HCT116 (cell line): ENCODE measurements at regions not wholly inside any gene's neighbourhood (a gene's known extent, or its start where the extent isn't known, plus 50 kb on each side); places are given as distances from the start of the nearest gene placed in this dataset.

Experiments
- ATAC-seq: fragments of 200-7000 bp; cut with Tn5 transposase; 2 replicates; pipeline ENCODE4 v1.9.1; 2020; ENCODE audit warnings: mild to moderate bottlenecking, moderate library complexity
- BruUV-seq: library from RNA; stranded (reverse); fragments of 400-500 nt; replicated peaks from 2 replicates; lab custom pipeline; 2021; lab: Mats Ljungman, UMichigan
- CTCF ChIA-PET: fragments of 300-600 bp; sonication (Branson Sonifier 250); formaldehyde crosslinking; loops from one replicate; lab custom pipeline; 2021; ENCODE audit warnings: antibody characterized with exemption; lab: Charles Lee
- POLR2A ChIA-PET: fragments of 300-600, 350-600 bp; sonication (Branson Sonifier 250); formaldehyde crosslinking; loops from one replicate; lab custom pipeline; 2021; ENCODE audit warnings: antibody characterized with exemption; lab: Charles Lee
- RAD21 ChIA-PET, 2 experiments: fragments of 300-600 bp; sonication (Branson Sonifier 250); formaldehyde crosslinking; loops; one replicate each; lab custom pipeline; 2023; ENCODE audit warnings: low total read pairs in 2 of 2; ENCODE audit not compliant: uncharacterized antibody in 2 of 2, unreplicated experiment in 2 of 2, low non-redundant PET in 1 of 2; lab: Charles Lee
- DNase-seq: peaks from one replicate; pipeline ENCODE4 v3.0.0-alpha.2; 2010; ENCODE audit warnings: low read depth, low spot score
- H2AFZ ChIP-seq: fragments of 200-600 bp; shearing (Covaris generic), sonication (generic); 2 replicates; pipeline ENCODE4 v1.6.1; 2017; ENCODE audit warnings: low read depth, mixed run types, mixed read lengths, antibody characterized with exemption, low read length; ENCODE audit not compliant: poor library complexity, severe bottlenecking
- H3K27ac ChIP-seq: 2 replicates; pipeline ENCODE4 v1.5.1; 2012; ENCODE audit warnings: low read depth, low read length
- H3K27me3 ChIP-seq: fragments of 200-600 bp; sonication (generic); 2 replicates; pipeline ENCODE4 v1.6.1; 2016; ENCODE audit warnings: mixed run types, low read length, mixed read lengths; ENCODE audit not compliant: insufficient read depth
- H3K36me3 ChIP-seq, 2 experiments: fragments of 200-500 bp in 1 of 2; fragments of 200-600 bp in 1 of 2; sonication (Bioruptor generic) in 1 of 2; sonication (generic) in 1 of 2; 2 replicates each; pipeline versions ENCODE4 v1.5.1 to v1.6.1; 2014 to 2016; ENCODE audit warnings: low read length in 2 of 2, inconsistent platforms in 1 of 2, mixed read lengths in 1 of 2, mixed run types in 1 of 2; ENCODE audit not compliant: insufficient read depth in 2 of 2, control insufficient read depth in 1 of 2
- H3K4me1 ChIP-seq, 2 experiments: fragments of 200-600 bp in 1 of 2; sonication (generic) in 1 of 2; 2 replicates each; pipeline versions ENCODE4 v1.5.1 to v1.6.1; 2012 to 2017; ENCODE audit warnings: low read length in 2 of 2, inconsistent platforms in 1 of 2, mild to moderate bottlenecking in 1 of 2, mixed read lengths in 1 of 2, mixed run types in 1 of 2, moderate library complexity in 1 of 2; ENCODE audit not compliant: insufficient read depth in 2 of 2, control insufficient read depth in 1 of 2
- H3K4me2 ChIP-seq: fragments of 200-600 bp; sonication (generic); 2 replicates; pipeline ENCODE4 v1.6.1; 2017; ENCODE audit warnings: mixed run types, low read length, mixed read lengths
- H3K4me3 ChIP-seq, 2 experiments: fragments of 200-600 bp in 1 of 2; sonication (generic) in 1 of 2; replicated peaks in 1 of 2; 2 replicates each; pipeline ENCODE4 v1.5.1; 2011 to 2016; ENCODE audit warnings: low read length in 2 of 2, control low read depth in 1 of 2, low read depth in 1 of 2, mild to moderate bottlenecking in 1 of 2, mixed read lengths in 1 of 2, mixed run types in 1 of 2
- H3K79me2 ChIP-seq: fragments of 200-600 bp; sonication (generic); 2 replicates; pipeline ENCODE4 v1.6.1; 2017; ENCODE audit warnings: mild to moderate bottlenecking, mixed run types, low read length, moderate library complexity, mixed read lengths; ENCODE audit not compliant: insufficient read depth
- H3K9ac ChIP-seq: fragments of 200-600 bp; sonication (generic); 2 replicates; pipeline ENCODE4 v1.6.1; 2016; ENCODE audit warnings: low read length, mixed read lengths
- H3K9me2 ChIP-seq: fragments of 200-600 bp; sonication (generic), shearing (Covaris generic); 2 replicates; pipeline ENCODE4 v1.6.1; 2017; ENCODE audit warnings: mixed run types, mild to moderate bottlenecking, moderate library complexity; ENCODE audit not compliant: insufficient read depth
- H3K9me3 ChIP-seq, 2 experiments: fragments of 200-500 bp in 1 of 2; fragments of 200-600 bp in 1 of 2; sonication (Bioruptor generic) in 1 of 2; sonication (generic) in 1 of 2; 2 replicates each; pipeline ENCODE4 v1.6.1; 2014 to 2017; ENCODE audit warnings: low read length in 2 of 2, mixed read lengths in 2 of 2, inconsistent platforms in 1 of 2, low read depth in 1 of 2, mild to moderate bottlenecking in 1 of 2, mixed run types in 1 of 2, moderate library complexity in 1 of 2; ENCODE audit not compliant: control insufficient read depth in 1 of 2, insufficient read depth in 1 of 2
- H4K20me1 ChIP-seq: fragments of 200-600 bp; sonication (generic), shearing (Covaris generic); 2 replicates; pipeline ENCODE4 v1.6.1; 2017; ENCODE audit warnings: mixed run types, mild to moderate bottlenecking, moderate library complexity; ENCODE audit not compliant: insufficient read depth
- CBX3 ChIP-seq: IDR thresholded peaks from 2 replicates; pipeline ENCODE4 v1.6.1; 2012; ENCODE audit warnings: low read depth
- CTCF ChIP-seq, 3 experiments: fragments of 200-600 bp in 1 of 3; sonication (generic) in 1 of 3; IDR thresholded peaks in 2 of 3; conservative IDR thresholded peaks in 1 of 3; 2 replicates each; pipeline ENCODE4 v1.5.1; 2012 to 2017; ENCODE audit warnings: low read depth in 2 of 3, low read length in 2 of 3, antibody characterized with exemption in 1 of 3, borderline replicate concordance in 1 of 3, control low read depth in 1 of 3, mild to moderate bottlenecking in 1 of 3, mixed read lengths in 1 of 3, mixed run types in 1 of 3, moderate library complexity in 1 of 3; ENCODE audit not compliant: insufficient read depth in 1 of 3
- EGR1 ChIP-seq: IDR thresholded peaks from 2 replicates; pipeline ENCODE4 v1.6.1; 2012; ENCODE audit warnings: low read depth
- EZH2 ChIP-seq: fragments of 200-600 bp; sonication (generic); IDR thresholded peaks from 2 replicates; pipeline ENCODE4 v1.6.1; 2017; ENCODE audit warnings: antibody characterized with exemption, mixed run types
- EZH2phosphoT487 ChIP-seq: fragments of 200-600 bp; IDR thresholded peaks from 2 replicates; pipeline ENCODE4 v1.6.1; 2018; ENCODE audit warnings: antibody characterized with exemption, borderline replicate concordance
- FOSL1 ChIP-seq: IDR thresholded peaks from 2 replicates; pipeline ENCODE4 v1.6.1; 2012; ENCODE audit warnings: low read depth
- JUND ChIP-seq: IDR thresholded peaks from 2 replicates; pipeline ENCODE4 v1.6.1; 2012
- MAX ChIP-seq: IDR thresholded peaks from 2 replicates; pipeline ENCODE4 v1.6.1; 2012
- POLR2A ChIP-seq: IDR thresholded peaks from 2 replicates; pipeline ENCODE4 v1.7.0; 2011; ENCODE audit warnings: borderline replicate concordance; ENCODE audit not compliant: insufficient read depth, insufficient read length; ENCODE audit errors: extremely low read depth
- RAD21 ChIP-seq: IDR thresholded peaks from 2 replicates; pipeline ENCODE4 v1.6.1; 2012; ENCODE audit warnings: low read depth, mild to moderate bottlenecking
- REST ChIP-seq: IDR thresholded peaks from 2 replicates; pipeline ENCODE4 v1.6.1; 2012; ENCODE audit warnings: low read depth
- SIN3A ChIP-seq: IDR thresholded peaks from 2 replicates; pipeline ENCODE4 v1.6.1; 2012; ENCODE audit warnings: low read depth
- SP1 ChIP-seq: IDR thresholded peaks from 2 replicates; pipeline ENCODE4 v1.6.1; 2012; ENCODE audit warnings: low read depth
- SRF ChIP-seq: IDR thresholded peaks from 2 replicates; pipeline ENCODE4 v1.6.1; 2012; ENCODE audit warnings: low read depth
- YY1 ChIP-seq: IDR thresholded peaks from 2 replicates; pipeline ENCODE4 v1.6.1; 2011; ENCODE audit warnings: low read length, low read depth, moderate library complexity, mild to moderate bottlenecking; ENCODE audit not compliant: insufficient replicate concordance; ENCODE audit errors: extremely low read depth
- ZBTB33 ChIP-seq: IDR thresholded peaks from 2 replicates; pipeline ENCODE4 v1.6.1; 2011; ENCODE audit warnings: mild to moderate bottlenecking, low read length, moderate library complexity; ENCODE audit not compliant: insufficient replicate concordance; ENCODE audit errors: extremely low read depth
- ZFX ChIP-seq: fragments of 450-650 bp; IDR thresholded peaks from 2 replicates; pipeline ENCODE4 v1.6.1; 2017
- intact Hi-C: fragments of 100-400 bp; cut with micrococcal nuclease; formaldehyde crosslinking; loops from 2 replicates; pipeline ENCODE4 v1.10.0; 2022
- TF ChIP-seq, protein P1 (sequence below): IDR thresholded peaks from 2 replicates; pipeline ENCODE4 v1.6.1; 2012

DNA sequence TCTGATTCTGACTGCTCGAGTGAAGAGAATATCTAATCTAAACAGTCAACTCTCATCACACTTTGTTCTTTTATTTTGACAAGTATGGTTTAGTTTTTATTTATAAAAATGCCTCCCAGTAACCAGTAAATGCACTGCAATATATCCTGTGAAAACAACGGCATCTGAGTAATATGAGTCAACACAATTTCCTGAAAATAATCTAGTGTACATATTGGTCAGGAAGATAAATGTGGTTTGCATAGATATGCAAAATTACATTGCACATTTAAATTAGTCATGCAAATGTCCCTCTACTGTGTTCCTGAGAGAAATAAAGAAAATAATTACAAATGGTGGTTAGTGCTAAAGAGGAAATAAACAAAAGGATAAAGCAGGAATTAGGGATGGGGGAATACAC, 1190.7 kb upstream of the SEL1L start:
- Histone ChIP-seq H3K9me3 (peaks cover 16 to 26% of the 10 kb centered on the region in 2 experiments; a peak in 2 of 4 replicates), H3K27me3 (no peaks in the 10 kb centered on the region), H4K20me1 (no peaks in the 10 kb centered on the region)
- ATAC-seq, result no peak
- TF ChIP-seq CBX3, result no peak
- TF ChIP-seq, protein P1, sequence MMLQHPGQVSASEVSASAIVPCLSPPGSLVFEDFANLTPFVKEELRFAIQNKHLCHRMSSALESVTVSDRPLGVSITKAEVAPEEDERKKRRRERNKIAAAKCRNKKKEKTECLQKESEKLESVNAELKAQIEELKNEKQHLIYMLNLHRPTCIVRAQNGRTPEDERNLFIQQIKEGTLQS, result no peak
- TF ChIP-seq RAD21, result no peak
- no peak for TF ChIP-seq CTCF (IDR thresholded peaks at IDR 0.05 in 2 of 3, conservative IDR thresholded peaks at IDR 0.05 in 1 of 3; ENCODE audit: borderline replicate concordance in 1 of 3, insufficient read depth in 1 of 3, low read depth in 2 of 3, low read length in 2 of 3)
- no peak for TF ChIP-seq MAX
- TF ChIP-seq ZFX, result no peak
- TF ChIP-seq SP1, result no peak
- no peak for TF ChIP-seq EGR1
- TF ChIP-seq FOSL1, result no peak
- TF ChIP-seq REST, result no peak
- TF ChIP-seq SIN3A, result no peak
- TF ChIP-seq POLR2A, result no peak
- TF ChIP-seq ZBTB33, result no peak
- no peak for TF ChIP-seq EZH2phosphoT487
- no peak for TF ChIP-seq EZH2
- TF ChIP-seq YY1, result no peak
- TF ChIP-seq SRF, result no peak
- no peak for TF ChIP-seq JUND
- TF ChIP-seq, all 23 proteins: peak for 0
- POLR2A ChIA-PET, result no interaction called here
- no TSS peak for BruUV-seq
- H3K27ac ChIP-seq, result no peak overlapping the region
- CTCF ChIA-PET, result no interaction called here
- no peak for DNase-seq
- H3K4me1 ChIP-seq, result no peaks in the 10 kb centered on the region
- RAD21 ChIA-PET, result no interaction called here
- H3K4me2 ChIP-seq, result no peak overlapping the region
- H3K4me3 ChIP-seq, result no peak overlapping the region
- H2AFZ ChIP-seq, result no peak overlapping the region
- no peaks in the 10 kb centered on the region for H3K36me3 ChIP-seq
- H3K79me2 ChIP-seq, result no peaks in the 10 kb centered on the region
- H3K9me2 ChIP-seq, result no peaks in the 10 kb centered on the region
- no peak overlapping the region for H3K9ac ChIP-seq
- intact Hi-C loops, result no loop called here
